HS-5 (cell line): ENCODE measurements at regions not wholly inside any gene's neighbourhood (a gene's known extent, or its start where the extent isn't known, plus 50 kb on each side); places are given as distances from the start of the nearest gene placed in this dataset.

Experiments
- DNase-seq: peaks from one replicate; pipeline ENCODE4 v3.0.0-alpha.2; 2012; ENCODE audit warnings: low read depth

DNA sequence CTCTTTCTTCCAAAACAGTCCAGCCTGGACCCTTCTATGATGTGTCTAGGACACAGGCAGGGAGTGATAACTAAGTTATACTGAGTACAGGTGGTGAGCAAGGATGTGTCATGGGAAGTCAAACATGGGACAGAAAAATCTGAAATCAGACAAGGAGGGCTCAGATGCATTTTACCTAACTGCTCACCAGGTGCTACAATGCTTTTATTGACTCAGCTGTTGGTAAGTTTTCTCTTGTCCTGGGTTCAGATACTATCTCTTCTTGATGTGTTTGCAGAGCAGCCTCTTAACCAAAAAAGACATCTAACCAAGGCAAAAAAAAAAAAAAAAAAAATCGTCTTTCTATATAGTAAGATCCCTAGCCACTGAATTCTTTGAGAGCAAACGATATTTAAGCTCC is 378.6 kb downstream of the VPS13C start:
- no peak for DNase-seq

DNA sequence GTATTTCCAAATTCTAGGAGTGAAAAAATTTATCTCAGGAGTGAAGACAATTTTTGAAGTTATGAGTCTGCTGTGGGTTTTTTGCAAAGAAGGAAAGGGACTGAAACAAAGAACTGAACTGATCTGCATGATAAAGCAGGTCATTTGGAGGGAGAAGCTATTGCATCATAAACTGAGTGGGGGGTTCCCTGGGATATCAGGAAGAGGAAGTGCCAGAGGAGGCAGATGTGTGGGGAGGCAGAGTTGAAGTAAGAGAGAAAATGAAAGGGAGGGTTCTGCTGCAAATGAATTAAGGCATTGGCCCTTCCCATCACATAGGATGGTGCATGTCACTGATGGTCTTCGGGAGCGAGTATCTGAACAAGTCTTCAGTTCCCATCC is 379.2 kb downstream of the VPS13C start:
- no peak for DNase-seq

GRCh38 chr15:61680260-61681037 is 379.8 kb downstream of the VPS13C start:
- no peak for DNase-seq

- DNase-seq = no peak
Observed at GRCh38 chr15:61671736-61672135, 388.5 kb downstream of the VPS13C start.

- no peak for DNase-seq
Observed at GRCh38 chr15:61668444-61668843, 391.8 kb downstream of the VPS13C start.

- DNase-seq = no peak
Observed at GRCh38 chr15:61661791-61662190, 398.5 kb downstream of the VPS13C start.

DNA sequence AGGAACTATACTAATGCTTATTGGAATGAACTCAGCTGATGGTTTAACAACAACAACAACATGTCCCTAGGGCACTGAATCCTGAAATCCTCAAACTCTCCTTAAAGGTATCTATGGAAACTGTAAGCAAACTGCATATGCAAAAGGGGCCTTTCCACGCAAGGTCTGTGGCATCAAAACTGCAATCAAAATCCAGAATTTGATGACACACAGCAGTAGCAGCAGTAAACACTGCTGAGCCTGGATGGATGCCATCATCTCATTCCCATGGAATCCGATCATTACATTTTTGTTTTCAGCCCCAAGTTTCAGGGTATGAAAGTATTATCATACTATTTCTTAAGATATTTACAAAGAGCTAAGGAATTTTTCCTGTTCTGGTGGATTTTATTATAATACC is 399.7 kb downstream of the VPS13C start:
- peak; percentile 81 for DNase-seq

DNA sequence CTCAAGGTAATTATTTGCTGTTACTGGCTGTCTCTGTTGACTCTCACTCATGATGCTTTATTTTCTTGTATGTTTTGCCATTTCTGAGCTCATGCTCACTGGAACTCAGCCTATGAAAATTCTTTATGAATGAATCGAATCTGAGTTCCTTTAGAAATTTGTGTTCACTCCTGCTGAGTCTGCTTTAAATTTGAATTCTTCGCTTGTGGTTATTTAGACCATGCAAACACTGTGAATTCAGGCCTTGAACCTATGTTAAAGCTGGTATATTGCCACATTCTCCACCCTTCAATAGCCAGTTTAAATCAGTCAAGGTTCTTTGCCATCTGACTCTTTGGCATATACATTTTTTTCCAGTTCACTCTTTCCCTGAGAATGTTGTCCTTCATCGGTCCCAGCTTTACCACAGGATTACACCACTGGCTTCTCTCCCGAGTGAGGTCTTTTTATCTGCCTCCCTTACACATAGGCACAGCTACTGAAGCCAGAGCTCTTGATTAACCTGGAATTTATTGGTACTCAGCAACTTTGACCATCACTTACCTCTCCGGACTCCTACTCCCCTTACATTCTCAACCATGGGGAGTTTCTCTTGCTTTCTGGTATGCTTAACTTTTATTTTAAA is 400.6 kb downstream of the VPS13C start:
- DNase-seq = peak; percentile 60

- DNase-seq = no peak
Observed at GRCh38 chr15:61657461-61657860, 402.8 kb downstream of the VPS13C start.

DNA sequence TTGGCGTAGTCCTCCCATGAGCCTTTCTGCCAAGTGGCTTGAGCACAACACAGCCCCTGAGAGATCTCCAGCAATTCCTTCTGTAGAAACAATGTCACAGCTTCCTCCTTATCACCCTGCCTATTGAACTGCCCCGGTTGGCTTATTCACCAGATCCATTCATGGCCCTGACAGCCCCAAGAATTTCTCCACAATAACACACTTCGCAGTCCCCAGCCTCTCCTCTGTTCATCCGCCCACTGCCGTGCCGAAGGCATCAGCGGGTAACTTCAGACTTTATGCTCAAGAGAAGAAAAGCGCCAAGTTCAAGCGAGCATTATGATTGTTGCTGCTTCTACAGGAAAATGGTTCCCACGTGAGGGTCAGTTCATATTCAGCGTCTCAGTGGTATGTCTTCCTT is 403.9 kb downstream of the VPS13C start:
- DNase-seq = no peak

DNA sequence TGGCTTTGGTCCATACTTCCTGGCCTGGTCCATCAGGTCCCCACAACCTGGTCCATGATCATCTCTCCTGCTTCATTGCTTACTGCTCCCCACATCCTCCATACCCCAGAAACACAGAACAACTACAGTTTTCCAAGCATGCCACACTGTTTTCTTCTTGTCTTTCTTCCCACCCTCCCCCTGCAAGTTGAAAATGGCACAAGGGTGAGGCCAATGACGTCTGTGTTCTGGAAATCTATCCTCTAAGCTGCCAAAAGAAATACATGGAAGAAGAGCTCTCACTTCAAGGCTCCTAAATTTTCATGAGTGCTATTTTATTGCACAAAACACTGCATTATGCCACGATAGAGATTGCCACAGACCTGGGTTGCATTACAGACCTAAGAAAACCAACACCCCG is 404.4 kb downstream of the VPS13C start:
- DNase-seq = no peak

- DNase-seq = no peak
Observed at GRCh38 chr15:61654918-61655317, 405.3 kb downstream of the VPS13C start.

DNA sequence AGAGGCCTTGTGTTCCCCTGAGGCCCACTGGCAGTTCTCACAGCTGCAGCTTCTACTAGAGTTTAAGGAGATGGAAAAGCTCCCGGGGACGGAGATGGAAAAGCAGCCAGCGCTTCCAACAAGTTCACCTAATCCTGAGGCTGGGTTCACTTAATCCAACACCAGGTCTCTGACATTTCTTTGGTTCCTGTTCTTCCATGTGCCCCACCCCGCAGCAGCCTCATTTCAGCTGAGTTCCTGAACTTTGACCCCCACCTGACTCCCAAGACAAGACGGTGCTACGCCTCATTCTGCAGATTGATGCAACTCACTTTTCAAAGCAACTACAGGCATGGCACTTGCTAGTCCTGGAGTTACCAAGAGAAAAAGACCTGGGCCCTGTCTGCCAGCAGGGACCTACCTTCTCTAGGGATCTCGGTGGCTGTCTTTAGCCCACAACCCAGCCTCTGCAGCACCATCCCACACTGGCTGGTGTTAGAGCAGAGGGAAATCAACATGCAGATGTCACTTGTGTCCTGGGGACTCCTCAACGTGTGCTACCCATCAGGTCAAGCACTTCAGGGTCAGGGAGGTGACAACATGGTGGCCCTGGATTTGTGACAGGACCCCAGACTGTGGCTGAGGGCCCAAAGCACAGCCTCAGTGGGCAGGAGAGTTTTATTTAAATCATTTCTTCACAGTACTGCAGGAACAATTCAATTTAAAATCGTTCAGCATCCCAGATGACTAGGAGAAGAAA is 406.1 kb downstream of the VPS13C start:
- no peak for DNase-seq

- DNase-seq = no peak
Observed at GRCh38 chr15:61653110-61653509, 407.1 kb downstream of the VPS13C start.

GRCh38 chr15:61651267-61651666 is 409.0 kb downstream of the VPS13C start:
- DNase-seq = no peak

DNA sequence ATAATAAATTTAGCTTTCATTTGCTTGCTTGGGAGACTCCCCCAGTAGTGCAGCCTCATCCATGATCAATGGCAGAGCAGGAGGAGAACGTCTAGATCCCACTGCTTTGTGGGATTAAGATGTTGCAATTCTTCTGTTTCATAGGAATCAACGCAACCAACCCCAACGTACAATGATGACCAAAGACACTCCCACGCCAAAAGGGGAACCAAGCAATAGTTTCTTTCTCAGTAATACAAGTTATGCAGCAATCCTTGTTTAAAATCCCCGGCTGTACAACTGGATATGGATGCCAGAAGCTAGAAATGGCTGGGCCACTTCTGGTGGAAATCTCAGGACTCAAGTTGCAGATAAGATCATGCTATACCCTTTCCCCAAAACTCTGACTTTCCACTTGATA is 411.2 kb downstream of the VPS13C start:
- no peak for DNase-seq

DNA sequence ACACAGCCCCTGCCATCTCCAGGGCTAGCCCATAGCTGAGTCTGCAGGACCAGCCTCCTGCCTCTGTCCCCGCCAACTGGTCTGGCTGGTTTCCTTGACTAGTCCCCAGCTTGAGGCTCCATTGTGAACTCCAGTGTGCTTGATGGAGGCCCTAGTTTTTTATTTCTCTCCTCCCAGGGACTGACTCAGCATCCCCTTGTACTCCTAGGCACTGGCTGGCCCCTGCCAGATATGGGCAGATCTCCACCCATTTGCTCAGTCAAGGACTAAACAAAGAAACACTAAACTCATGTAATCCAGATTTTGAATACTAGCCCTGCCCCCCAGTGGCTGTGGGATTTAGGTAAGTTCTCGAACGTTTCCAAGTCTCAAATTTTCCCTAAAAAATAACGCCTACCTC is 415.4 kb upstream of the RORA start:
- no peak for DNase-seq

GRCh38 chr15:61641645-61642044 is 412.5 kb upstream of the RORA start:
- no peak for DNase-seq

GRCh38 chr15:61640756-61641155 is 411.7 kb upstream of the RORA start:
- DNase-seq = no peak

DNA sequence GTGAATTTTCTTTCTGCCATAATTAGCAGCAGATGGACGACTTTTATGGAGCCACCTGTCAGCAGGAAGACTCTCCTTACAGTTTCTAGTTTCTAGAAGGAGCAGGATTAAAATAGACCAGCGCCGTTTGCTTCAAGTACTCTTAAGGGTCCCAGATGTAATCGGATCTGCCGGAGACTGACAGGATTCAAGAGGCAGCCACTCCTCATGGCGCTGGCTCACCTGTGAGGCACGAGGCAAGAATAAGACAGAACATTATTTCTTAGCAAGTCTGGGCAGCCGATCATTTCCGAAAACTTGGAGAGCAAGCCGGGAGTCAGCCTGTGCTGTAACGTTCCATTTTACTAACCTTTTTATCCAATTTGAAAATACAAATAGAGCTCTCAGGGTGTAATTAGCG is 410.4 kb upstream of the RORA start:
- DNase-seq = no peak

- DNase-seq = no peak
Observed at GRCh38 chr15:61634837-61635236, 405.7 kb upstream of the RORA start.

GRCh38 chr15:61633951-61634350 is 404.8 kb upstream of the RORA start:
- no peak for DNase-seq

DNA sequence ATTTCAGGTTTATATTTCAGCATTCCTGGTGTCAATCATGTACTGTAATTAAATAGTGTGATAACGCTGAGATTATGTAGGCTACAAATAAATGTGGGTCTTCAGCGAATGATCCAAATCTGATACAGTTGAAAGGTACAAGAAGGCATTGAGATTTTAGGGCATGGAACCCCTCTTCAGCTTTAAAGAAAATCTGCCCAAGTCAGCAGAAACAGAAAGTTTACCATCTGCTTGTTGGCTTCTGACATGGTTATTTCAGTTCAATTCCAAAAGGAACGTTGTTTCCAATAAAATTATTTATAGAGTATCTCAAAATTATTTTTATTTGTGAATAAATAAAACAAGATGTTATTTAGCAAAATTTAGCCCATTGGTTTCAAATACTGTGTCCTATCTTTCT is 400.2 kb upstream of the RORA start:
- DNase-seq = no peak
